MM.1S (cell line): ENCODE measurements at regions not wholly inside any gene's neighbourhood (a gene's known extent, or its start where the extent isn't known, plus 50 kb on each side); places are given as distances from the start of the nearest gene placed in this dataset.

Experiments
- DNase-seq: peaks from one replicate; pipeline ENCODE4 v3.0.0-alpha.2; 2015
- H2AFZ ChIP-seq: fragments of 300-600 bp; sonication (generic); 2 replicates; pipeline ENCODE4 v1.6.0; 2016; ENCODE audit warnings: antibody characterized with exemption, low read length
- H3F3A ChIP-seq: fragments of 300-600 bp; sonication (generic); 2 replicates; pipeline ENCODE4 v1.6.1; 2016; ENCODE audit warnings: mild to moderate bottlenecking, antibody characterized with exemption, low read length, moderate library complexity, mixed read lengths; ENCODE audit not compliant: insufficient read depth
- H3K27ac ChIP-seq: fragments of 300-600 bp; sonication (generic); 2 replicates; pipeline ENCODE4 v1.5.1; 2016; ENCODE audit warnings: mild to moderate bottlenecking, low read length
- H3K27me3 ChIP-seq: fragments of 300-600 bp; sonication (generic); replicated peaks from 2 replicates; pipeline ENCODE4 v1.6.0; 2016; ENCODE audit warnings: low read length; ENCODE audit not compliant: insufficient read depth
- H3K36me3 ChIP-seq: fragments of 300-600 bp; sonication (generic); replicated peaks from 2 replicates; pipeline ENCODE4 v1.6.1; 2016; ENCODE audit warnings: mild to moderate bottlenecking, low read length, mixed read lengths; ENCODE audit not compliant: insufficient read depth
- H3K4me1 ChIP-seq: fragments of 300-600 bp; sonication (generic); 2 replicates; pipeline ENCODE4 v1.6.1; 2016; ENCODE audit warnings: low read length, mixed read lengths
- H3K4me2 ChIP-seq: fragments of 300-600 bp; sonication (generic); 2 replicates; pipeline ENCODE4 v1.6.0; 2016; ENCODE audit warnings: low read depth, low read length
- H3K4me3 ChIP-seq: fragments of 300-600 bp; sonication (generic); 2 replicates; pipeline ENCODE4 v1.5.1; 2016; ENCODE audit warnings: low read length, mixed read lengths
- H3K79me2 ChIP-seq: fragments of 300-600 bp; sonication (generic); 2 replicates; pipeline ENCODE4 v1.6.1; 2016; ENCODE audit warnings: mixed run types, low read length, mixed read lengths
- H3K9ac ChIP-seq: fragments of 300-600 bp; sonication (generic); 2 replicates; pipeline ENCODE4 v1.6.1; 2016; ENCODE audit warnings: low read length, mixed read lengths
- H3K9me2 ChIP-seq: fragments of 300-600 bp; sonication (generic); replicated peaks from 2 replicates; pipeline ENCODE4 v1.6.1; 2016; ENCODE audit warnings: mild to moderate bottlenecking, low read length, mixed read lengths; ENCODE audit not compliant: insufficient read depth
- H3K9me3 ChIP-seq: fragments of 300-600 bp; sonication (generic); replicated peaks from 2 replicates; pipeline ENCODE4 v1.6.1; 2016; ENCODE audit warnings: mild to moderate bottlenecking, low read length, mixed read lengths; ENCODE audit not compliant: insufficient read depth
- H4K20me1 ChIP-seq: fragments of 300-600 bp; sonication (generic); 2 replicates; pipeline ENCODE4 v1.6.1; 2016; ENCODE audit warnings: mild to moderate bottlenecking, low read length, moderate library complexity, mixed read lengths; ENCODE audit not compliant: insufficient read depth
- CTCF ChIP-seq: fragments of 300-600 bp; sonication (generic); IDR thresholded peaks from 2 replicates; pipeline ENCODE4 v1.5.1; 2016; ENCODE audit warnings: antibody characterized with exemption, low read length, mixed read lengths
- EZH2 ChIP-seq: fragments of 300-600 bp; sonication (generic); optimal IDR thresholded peaks from 2 replicates; pipeline ENCODE3; 2017; ENCODE audit warnings: low read depth, mild to moderate bottlenecking, antibody characterized with exemption, low read length, mixed read lengths
- EZH2phosphoT487 ChIP-seq: fragments of 300-600 bp; sonication (generic); IDR thresholded peaks from 2 replicates; pipeline ENCODE4 v1.6.1; 2018; ENCODE audit warnings: antibody characterized with exemption, low read length

DNA sequence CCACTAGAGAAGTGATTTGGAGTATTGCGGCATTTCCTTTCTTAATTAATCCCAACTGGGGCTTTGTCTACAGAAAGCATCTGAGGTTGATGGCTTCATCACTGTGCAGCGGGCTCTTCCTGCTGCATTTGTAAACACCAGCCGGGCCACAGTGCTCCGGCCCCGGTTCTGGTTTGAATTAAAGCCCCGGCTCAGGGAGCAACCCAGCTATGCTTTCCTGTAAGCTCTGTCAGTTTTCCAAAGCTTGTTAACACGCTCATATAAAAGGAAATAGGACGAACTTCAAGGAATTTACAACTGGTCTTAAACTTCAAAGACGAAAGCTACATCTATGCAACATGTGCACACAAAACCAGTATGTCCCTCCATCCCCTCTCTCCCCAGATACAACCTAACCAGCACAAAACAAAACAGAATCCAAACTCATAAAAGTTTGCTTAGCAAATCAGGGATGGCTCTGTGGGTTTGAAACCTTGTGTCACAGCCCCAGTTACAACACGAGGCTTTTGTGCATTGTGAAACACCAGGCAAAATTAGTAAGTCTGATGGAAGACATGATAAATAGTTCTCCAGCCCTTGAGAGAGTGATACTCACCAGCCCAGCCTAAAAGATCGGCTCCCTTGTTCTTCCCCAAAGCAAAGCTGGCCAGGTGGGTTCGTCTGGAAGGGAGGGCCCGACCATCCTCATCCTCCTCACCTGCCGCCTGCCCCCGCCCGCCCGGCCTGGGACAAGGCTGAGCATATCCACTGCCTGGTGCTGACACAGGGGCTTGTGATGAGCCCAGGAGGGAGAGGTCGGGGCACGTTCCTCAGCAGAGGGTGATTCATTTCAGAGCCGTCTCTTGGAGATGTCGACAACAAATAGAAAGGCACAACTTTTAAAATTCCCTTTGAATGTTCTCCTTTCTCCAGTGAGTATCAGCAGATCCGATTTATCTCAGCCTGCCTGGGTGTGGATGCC lies 197.9 kb downstream of the TFAP2C start:
- DNase-seq, result no peak

DNA sequence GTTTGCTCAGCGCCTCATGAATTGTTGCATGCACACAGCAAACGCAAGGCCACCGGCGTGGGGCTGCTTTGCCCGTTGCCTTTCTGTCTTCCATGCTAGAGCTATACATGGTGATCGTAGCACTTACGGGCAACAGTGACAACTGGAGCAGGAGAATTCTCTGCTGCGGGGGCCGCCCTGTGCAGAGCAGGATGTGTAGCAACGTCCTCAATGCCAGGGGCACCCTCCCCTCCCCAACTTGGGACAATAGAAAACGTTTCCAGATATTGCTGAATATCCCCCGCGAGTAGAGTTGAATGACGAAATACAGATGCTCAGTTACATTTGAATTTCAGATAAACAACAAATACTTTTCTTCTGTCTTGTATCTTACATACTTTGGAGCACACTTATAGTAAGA lies 198.7 kb downstream of the TFAP2C start:
- H3K9me2 ChIP-seq, result no peaks in the 10 kb centered on the region
- H3K36me3 ChIP-seq, result no peaks in the 10 kb centered on the region
- no peak overlapping the region for H3K4me2 ChIP-seq
- H3K79me2 ChIP-seq, result no peaks in the 10 kb centered on the region
- peaks cover 10% of the 10 kb centered on the region; the same call in 1 of the 2 replicates for H3K27me3 ChIP-seq
- no peaks in the 10 kb centered on the region for H3K9me3 ChIP-seq
- H3K4me1 ChIP-seq, result peaks cover 1% of the 10 kb centered on the region; the same call in 1 of the 2 replicates
- TF ChIP-seq EZH2 (no peak), CTCF (no peak)
- no peak overlapping the region for H2AFZ ChIP-seq
- DNase-seq, result no peak
- no peaks in the 10 kb centered on the region for H3F3A ChIP-seq
- H3K4me3 ChIP-seq, result no peak overlapping the region
- H3K27ac ChIP-seq, result no peak overlapping the region
- no peak overlapping the region for H3K9ac ChIP-seq
- H4K20me1 ChIP-seq, result no peaks in the 10 kb centered on the region

More for the DNA sequence above, 197.9 kb downstream of the TFAP2C start:
- no peak overlapping the region for H3K27ac ChIP-seq
- no peaks in the 10 kb centered on the region for H3K9me3 ChIP-seq
- no peak overlapping the region for H3K4me2 ChIP-seq
- no peaks in the 10 kb centered on the region for H3K9me2 ChIP-seq
- peaks cover 10% of the 10 kb centered on the region; the same call in 1 of the 2 replicates for H3K27me3 ChIP-seq
- H2AFZ ChIP-seq, result no peak overlapping the region
- no peak overlapping the region for H3K4me3 ChIP-seq
- H3K4me1 ChIP-seq, result no peaks in the 10 kb centered on the region
- H3K9ac ChIP-seq, result no peak overlapping the region
- H4K20me1 ChIP-seq, result no peaks in the 10 kb centered on the region
- TF ChIP-seq EZH2phosphoT487 (no peak), EZH2 (no peak), CTCF (no peak)
- H3F3A ChIP-seq, result no peaks in the 10 kb centered on the region
- H3K79me2 ChIP-seq, result no peaks in the 10 kb centered on the region
- H3K36me3 ChIP-seq, result no peaks in the 10 kb centered on the region

DNA sequence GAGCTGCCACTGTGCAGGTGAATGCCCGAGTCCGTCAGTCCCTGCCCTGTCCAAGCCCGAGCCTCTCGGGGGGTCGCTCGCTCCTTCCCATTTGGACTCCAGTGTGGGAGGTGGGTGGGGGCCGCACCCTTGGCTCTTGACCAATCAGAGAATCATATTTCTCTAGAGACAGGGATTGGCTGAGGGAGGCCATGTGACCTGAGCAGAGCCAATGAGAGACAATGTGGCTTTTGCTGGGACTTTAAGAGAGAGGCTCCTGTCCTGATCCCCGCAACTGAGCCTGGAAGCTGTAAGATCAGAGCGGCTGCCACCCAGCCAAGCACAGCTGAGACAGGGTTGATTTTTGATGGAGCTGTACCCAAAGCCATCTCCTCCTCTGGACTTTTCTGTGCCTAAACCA lies 199.3 kb downstream of the TFAP2C start:
- Histone ChIP-seq H3K9ac (no peak overlapping the region), H2AFZ (no peak overlapping the region), H3K27ac (no peak overlapping the region), H3K79me2 (no peaks in the 10 kb centered on the region), H3K27me3 (peaks cover 10% of the 10 kb centered on the region; the same call in 1 of the 2 replicates), H3K9me3 (no peaks in the 10 kb centered on the region), H3K4me3 (no peak overlapping the region), H3K4me2 (no peak overlapping the region), H3F3A (no peaks in the 10 kb centered on the region), H3K4me1 (peaks cover 7% of the 10 kb centered on the region; the same call in 1 of the 2 replicates), H3K36me3 (no peaks in the 10 kb centered on the region), H4K20me1 (no peaks in the 10 kb centered on the region), H3K9me2 (no peaks in the 10 kb centered on the region)
- no peak for TF ChIP-seq EZH2phosphoT487
- DNase-seq, result no peak
